ENCODE measurements at regions not wholly inside any gene's neighbourhood (a gene's known extent, or its start where the extent isn't known, plus 50 kb on each side); places are given as distances from the start of the nearest gene placed in this dataset.

DNA sequence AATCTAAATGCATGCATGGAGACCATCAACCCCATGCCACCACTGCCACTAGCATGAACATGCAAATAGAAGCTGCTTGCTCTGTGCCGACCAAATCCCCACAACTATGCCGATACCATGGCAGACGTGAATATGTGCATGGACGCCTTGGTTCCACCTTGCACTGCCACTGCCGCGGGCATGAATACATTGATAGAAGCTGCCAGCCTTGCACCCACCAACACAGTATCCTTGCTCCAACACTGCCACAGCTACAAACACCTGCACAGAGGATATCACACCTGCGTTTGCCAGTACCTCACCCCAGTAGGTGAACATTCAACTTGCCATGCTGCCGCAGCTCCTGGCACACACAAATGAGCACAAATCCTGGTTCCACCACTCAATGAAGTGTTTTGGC is 527.4 kb upstream of the REG3G start:
- intact Hi-C loops (cut with DNase I; ENCODE audit: low total_unique reads), result no loop called here

DNA sequence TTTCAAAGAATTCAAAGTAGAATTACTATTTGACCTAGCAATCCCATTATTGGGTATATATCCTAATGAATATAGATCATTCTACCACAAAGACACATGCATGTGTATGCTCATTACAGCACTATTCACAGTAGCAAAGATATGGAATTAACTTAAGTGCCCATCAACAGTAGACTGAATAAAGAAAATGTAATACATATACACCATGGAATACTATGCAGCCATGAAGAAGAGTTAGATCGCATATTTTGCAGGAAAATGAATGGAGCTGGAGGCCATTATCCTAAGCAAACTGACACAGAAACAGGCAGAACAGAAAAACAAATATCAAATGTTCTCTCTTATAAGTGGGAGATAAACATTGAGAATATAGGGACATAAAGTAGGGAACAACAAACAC is 519.2 kb upstream of the REG3G start:
- intact Hi-C loops (cut with DNase I; ENCODE audit: low total_unique reads), result no loop called here
- H3K9me3 ChIP-seq, result no peaks in the 10 kb centered on the region
- no peak overlapping the region for H3K4me3 ChIP-seq
- 90 to 97% methylated on average over 1 of the region's 1 CpG for WGBS, 2 donors
- TF ChIP-seq, protein P1, sequence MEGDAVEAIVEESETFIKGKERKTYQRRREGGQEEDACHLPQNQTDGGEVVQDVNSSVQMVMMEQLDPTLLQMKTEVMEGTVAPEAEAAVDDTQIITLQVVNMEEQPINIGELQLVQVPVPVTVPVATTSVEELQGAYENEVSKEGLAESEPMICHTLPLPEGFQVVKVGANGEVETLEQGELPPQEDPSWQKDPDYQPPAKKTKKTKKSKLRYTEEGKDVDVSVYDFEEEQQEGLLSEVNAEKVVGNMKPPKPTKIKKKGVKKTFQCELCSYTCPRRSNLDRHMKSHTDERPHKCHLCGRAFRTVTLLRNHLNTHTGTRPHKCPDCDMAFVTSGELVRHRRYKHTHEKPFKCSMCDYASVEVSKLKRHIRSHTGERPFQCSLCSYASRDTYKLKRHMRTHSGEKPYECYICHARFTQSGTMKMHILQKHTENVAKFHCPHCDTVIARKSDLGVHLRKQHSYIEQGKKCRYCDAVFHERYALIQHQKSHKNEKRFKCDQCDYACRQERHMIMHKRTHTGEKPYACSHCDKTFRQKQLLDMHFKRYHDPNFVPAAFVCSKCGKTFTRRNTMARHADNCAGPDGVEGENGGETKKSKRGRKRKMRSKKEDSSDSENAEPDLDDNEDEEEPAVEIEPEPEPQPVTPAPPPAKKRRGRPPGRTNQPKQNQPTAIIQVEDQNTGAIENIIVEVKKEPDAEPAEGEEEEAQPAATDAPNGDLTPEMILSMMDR (IDR thresholded peaks at IDR 0.05), result no peak
- no peak for TF ChIP-seq POLR2A (IDR thresholded peaks at IDR 0.05)
- no peaks in the 10 kb centered on the region for H3K4me1 ChIP-seq
- H3K27me3 ChIP-seq, result no peaks in the 10 kb centered on the region
- DNase-seq, result no peak
- H3K27ac ChIP-seq, result no peak overlapping the region
- H3K36me3 ChIP-seq (ENCODE audit: low read depth, missing control alignments), result no peaks in the 10 kb centered on the region

More for the DNA sequence above, 527.4 kb upstream of the REG3G start:
- Histone ChIP-seq H3K36me3 (ENCODE audit: low read depth, missing control alignments) (no peaks in the 10 kb centered on the region), H3K27me3 (no peaks in the 10 kb centered on the region), H3K4me3 (no peak overlapping the region), H3K4me1 (no peaks in the 10 kb centered on the region), H3K9me3 (no peaks in the 10 kb centered on the region), H3K27ac (no peak overlapping the region)
- no peak for DNase-seq
- TF ChIP-seq, protein P1 (IDR thresholded peaks at IDR 0.05), result no peak
- no peak for TF ChIP-seq POLR2A (IDR thresholded peaks at IDR 0.05)
- 98% methylated on average over 8 of the region's 8 CpGs for WGBS, 2 donors

GRCh38 chr2:78521938-78522337 is 503.6 kb upstream of the REG3G start:
- H3K4me3 ChIP-seq, result no peak overlapping the region
- no peak for TF ChIP-seq POLR2A (IDR thresholded peaks at IDR 0.05)
- TF ChIP-seq, protein P1 (IDR thresholded peaks at IDR 0.05), result no peak
- H3K4me1 ChIP-seq, result no peaks in the 10 kb centered on the region
- no peak overlapping the region for H3K27ac ChIP-seq
- DNase-seq, result no peak
- no peaks in the 10 kb centered on the region for H3K9me3 ChIP-seq
- intact Hi-C loops (cut with DNase I; ENCODE audit: low total_unique reads), result no loop called here
- no peaks in the 10 kb centered on the region for H3K36me3 ChIP-seq (ENCODE audit: low read depth, missing control alignments)
- 72 to 74% methylated on average over 3 of the region's 3 CpGs for WGBS, 2 donors
- H3K27me3 ChIP-seq, result no peaks in the 10 kb centered on the region

DNA sequence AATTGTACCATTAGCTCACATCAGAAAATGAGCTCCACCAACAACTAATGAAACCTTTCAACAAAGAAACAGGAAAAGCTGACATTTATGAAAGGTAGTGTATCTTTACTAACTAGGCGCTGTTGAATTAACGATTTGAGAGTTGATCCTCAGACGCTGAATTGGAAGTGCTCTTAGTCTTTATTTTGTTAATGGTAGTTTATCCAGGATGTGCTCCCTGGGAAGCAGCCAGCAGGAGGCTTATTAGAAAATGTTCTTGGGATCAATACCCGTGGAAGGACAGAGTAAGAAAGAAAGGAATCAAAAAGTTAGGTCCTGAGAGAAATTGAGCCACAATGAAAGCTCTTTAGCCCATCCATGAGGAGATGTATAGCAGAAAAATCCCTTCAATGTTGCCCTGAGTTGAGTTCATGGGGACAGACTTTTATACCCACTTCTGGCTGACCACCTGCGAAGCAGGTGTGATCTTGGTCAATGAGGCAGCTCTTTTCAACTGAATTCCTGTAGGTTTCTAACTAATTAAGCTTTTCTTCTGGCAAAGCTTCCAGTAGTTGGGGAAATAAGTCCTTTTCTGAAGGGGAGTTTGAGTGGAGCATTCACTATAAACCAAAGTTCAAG is 492.6 kb upstream of the REG3G start:
- intact Hi-C loops (cut with DNase I; ENCODE audit: low total_unique reads), result no loop called here
- TF ChIP-seq POLR2A (IDR thresholded peaks at IDR 0.05), result no peak
- TF ChIP-seq, protein P1 (IDR thresholded peaks at IDR 0.05), result no peak
- Histone ChIP-seq H3K4me3 (no peak overlapping the region), H3K9me3 (no peaks in the 10 kb centered on the region), H3K27me3 (no peaks in the 10 kb centered on the region), H3K36me3 (ENCODE audit: low read depth, missing control alignments) (no peaks in the 10 kb centered on the region), H3K27ac (no peak overlapping the region), H3K4me1 (no peaks in the 10 kb centered on the region)
- DNase-seq, result no peak
- 37 to 40% methylated on average over 5 of the region's 5 CpGs for WGBS, 2 donors

- Histone ChIP-seq H3K27ac (no peak overlapping the region), H3K4me1 (no peaks in the 10 kb centered on the region), H3K36me3 (ENCODE audit: low read depth, missing control alignments) (no peaks in the 10 kb centered on the region), H3K4me3 (no peak overlapping the region), H3K9me3 (no peaks in the 10 kb centered on the region), H3K27me3 (no peaks in the 10 kb centered on the region)
- no peak for TF ChIP-seq POLR2A (IDR thresholded peaks at IDR 0.05)
- TF ChIP-seq, protein P1 (IDR thresholded peaks at IDR 0.05), result no peak
- DNase-seq, result no peak
- intact Hi-C loops (cut with DNase I; ENCODE audit: low total_unique reads), result no loop called here
Observed at GRCh38 chr2:78535395-78535794, 490.1 kb upstream of the REG3G start.

Data from testis (tissue), 2 donors.